ENCODE measurements at regions not wholly inside any gene's neighbourhood (a gene's known extent, or its start where the extent isn't known, plus 50 kb on each side); places are given as distances from the start of the nearest gene placed in this dataset.

DNA sequence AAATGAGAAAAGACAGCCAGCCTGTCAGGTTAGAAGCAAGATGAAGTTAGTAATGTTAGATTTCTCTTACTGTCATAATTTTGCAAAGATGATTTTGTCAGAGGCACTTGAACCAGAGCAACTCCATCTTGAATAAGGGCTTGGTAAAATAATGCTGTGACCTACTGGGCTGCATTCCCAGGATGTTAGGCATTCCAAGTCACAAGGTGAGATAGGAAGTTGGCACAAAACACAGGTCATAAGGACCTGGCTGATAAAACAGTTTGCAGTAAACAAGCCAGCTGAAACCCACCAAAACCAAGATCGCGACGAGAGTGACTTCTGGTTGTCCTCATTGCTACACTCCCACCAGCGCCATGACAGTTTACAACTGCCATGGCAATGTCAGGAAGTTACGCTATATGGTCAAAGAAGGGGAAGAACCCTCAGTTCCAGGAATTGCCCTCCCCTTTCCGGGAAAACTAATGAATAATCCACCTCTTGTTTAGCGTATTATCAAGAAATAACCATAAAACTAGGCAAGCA is 1313.5 kb upstream of the TMEM132C start:
- Histone ChIP-seq H3K36me3 (no peaks in the 10 kb centered on the region), H3K27ac (no peak overlapping the region), H3K4me3 (no peak overlapping the region), H3K9me3 (no peaks in the 10 kb centered on the region), H3K27me3 (no peaks in the 10 kb centered on the region), H3K4me1 (no peaks in the 10 kb centered on the region)
- TF ChIP-seq, protein P1, sequence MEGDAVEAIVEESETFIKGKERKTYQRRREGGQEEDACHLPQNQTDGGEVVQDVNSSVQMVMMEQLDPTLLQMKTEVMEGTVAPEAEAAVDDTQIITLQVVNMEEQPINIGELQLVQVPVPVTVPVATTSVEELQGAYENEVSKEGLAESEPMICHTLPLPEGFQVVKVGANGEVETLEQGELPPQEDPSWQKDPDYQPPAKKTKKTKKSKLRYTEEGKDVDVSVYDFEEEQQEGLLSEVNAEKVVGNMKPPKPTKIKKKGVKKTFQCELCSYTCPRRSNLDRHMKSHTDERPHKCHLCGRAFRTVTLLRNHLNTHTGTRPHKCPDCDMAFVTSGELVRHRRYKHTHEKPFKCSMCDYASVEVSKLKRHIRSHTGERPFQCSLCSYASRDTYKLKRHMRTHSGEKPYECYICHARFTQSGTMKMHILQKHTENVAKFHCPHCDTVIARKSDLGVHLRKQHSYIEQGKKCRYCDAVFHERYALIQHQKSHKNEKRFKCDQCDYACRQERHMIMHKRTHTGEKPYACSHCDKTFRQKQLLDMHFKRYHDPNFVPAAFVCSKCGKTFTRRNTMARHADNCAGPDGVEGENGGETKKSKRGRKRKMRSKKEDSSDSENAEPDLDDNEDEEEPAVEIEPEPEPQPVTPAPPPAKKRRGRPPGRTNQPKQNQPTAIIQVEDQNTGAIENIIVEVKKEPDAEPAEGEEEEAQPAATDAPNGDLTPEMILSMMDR (IDR thresholded peaks at IDR 0.05 in 4 of 5, conservative IDR thresholded peaks at IDR 0.05 in 1 of 5) = no peak
- intact Hi-C loops (cut with DNase I; ENCODE audit: low total_unique reads) = no loop called here
- ATAC-seq = no peak
- in situ Hi-C loops (cut with MboI; ENCODE audit: low sequenced_read_pairs in 4 of 4) = no loop called here
- DNase-seq = no peak

GRCh38 chr12:126960221-126960620 is 1306.7 kb upstream of the TMEM132C start:
- no peak overlapping the region for H3K4me3 ChIP-seq
- in situ Hi-C loops (cut with MboI; ENCODE audit: low sequenced_read_pairs in 4 of 4) (no loop called here), intact Hi-C loops (cut with DNase I; ENCODE audit: low total_unique reads) (no loop called here)
- TF ChIP-seq, protein P1 (IDR thresholded peaks at IDR 0.05 in 4 of 5, conservative IDR thresholded peaks at IDR 0.05 in 1 of 5) = no peak
- TF ChIP-seq POLR2A (IDR thresholded peaks at IDR 0.05) = no peak
- no peaks in the 10 kb centered on the region for H3K9me3 ChIP-seq
- no peak for ATAC-seq
- DNase-seq = no peak
- H3K4me1 ChIP-seq = no peaks in the 10 kb centered on the region
- H3K27ac ChIP-seq = no peak overlapping the region
- H3K36me3 ChIP-seq = no peaks in the 10 kb centered on the region
- H3K27me3 ChIP-seq = no peaks in the 10 kb centered on the region

- H3K36me3 ChIP-seq = no peaks in the 10 kb centered on the region
- in situ Hi-C loops (cut with MboI; ENCODE audit: low sequenced_read_pairs in 4 of 4) = no loop called here
- no peak for TF ChIP-seq POLR2A (IDR thresholded peaks at IDR 0.05)
- no peaks in the 10 kb centered on the region for H3K9me3 ChIP-seq
- ATAC-seq (no peak), DNase-seq (no peak)
- no peaks in the 10 kb centered on the region for H3K27me3 ChIP-seq
- no peaks in the 10 kb centered on the region for H3K4me1 ChIP-seq
- H3K27ac ChIP-seq = no peak overlapping the region
- intact Hi-C loops (cut with DNase I; ENCODE audit: low total_unique reads) = no loop called here
- H3K4me3 ChIP-seq = no peak overlapping the region
Measured at GRCh38 chr12:126960709-126961108, 1306.3 kb upstream of the TMEM132C start.

DNA sequence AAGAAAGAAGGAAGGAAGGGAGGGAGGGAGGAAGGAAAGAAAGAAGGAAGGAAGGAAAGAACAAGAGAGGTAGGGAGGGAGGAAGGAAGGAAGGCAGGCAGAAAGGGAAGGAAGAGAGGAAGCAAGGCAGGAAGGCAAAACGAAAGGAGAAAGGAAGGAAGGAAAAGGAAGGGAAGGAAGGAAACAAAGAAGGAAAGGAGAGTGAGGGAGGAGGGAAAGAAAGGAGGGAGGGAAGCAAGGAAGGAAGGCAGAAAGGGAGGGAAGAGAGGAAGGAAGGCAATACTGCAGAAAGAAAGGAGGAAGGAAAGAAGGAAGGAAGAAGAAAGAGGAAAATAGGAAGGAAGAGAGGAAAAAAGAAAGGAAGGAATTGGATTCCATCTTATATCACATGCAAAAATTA is 1303.1 kb upstream of the TMEM132C start:
- H3K36me3 ChIP-seq = no peaks in the 10 kb centered on the region
- no peak for DNase-seq
- intact Hi-C loops (cut with DNase I; ENCODE audit: low total_unique reads) = no loop called here
- H3K9me3 ChIP-seq = no peaks in the 10 kb centered on the region
- TF ChIP-seq POLR2A (IDR thresholded peaks at IDR 0.05) = no peak
- TF ChIP-seq, protein P1 (IDR thresholded peaks at IDR 0.05 in 4 of 5, conservative IDR thresholded peaks at IDR 0.05 in 1 of 5) = no peak
- in situ Hi-C loops (cut with MboI; ENCODE audit: low sequenced_read_pairs in 4 of 4) = no loop called here
- H3K4me3 ChIP-seq = no peak overlapping the region
- H3K4me1 ChIP-seq = no peaks in the 10 kb centered on the region
- no peaks in the 10 kb centered on the region for H3K27me3 ChIP-seq
- no peak for ATAC-seq
- no peak overlapping the region for H3K27ac ChIP-seq

- TF ChIP-seq, protein P1 (IDR thresholded peaks at IDR 0.05 in 4 of 5, conservative IDR thresholded peaks at IDR 0.05 in 1 of 5) = no peak
- TF ChIP-seq POLR2A (IDR thresholded peaks at IDR 0.05) = no peak
- Histone ChIP-seq H3K4me1 (no peaks in the 10 kb centered on the region), H3K27ac (no peak overlapping the region), H3K36me3 (no peaks in the 10 kb centered on the region), H3K4me3 (no peak overlapping the region), H3K27me3 (no peaks in the 10 kb centered on the region), H3K9me3 (no peaks in the 10 kb centered on the region)
- intact Hi-C loops (cut with DNase I; ENCODE audit: low total_unique reads) = no loop called here
- in situ Hi-C loops (cut with MboI; ENCODE audit: low sequenced_read_pairs in 4 of 4) = no loop called here
- ATAC-seq (no peak), DNase-seq (no peak)
Measured at GRCh38 chr12:126966498-126966897, 1300.5 kb upstream of the TMEM132C start.

Data from gastrocnemius medialis (tissue), 4 donors.